COLO668 (cell line): ENCODE measurements at regions not wholly inside any gene's neighbourhood (a gene's known extent, or its start where the extent isn't known, plus 50 kb on each side); places are given as distances from the start of the nearest gene placed in this dataset.
"Not testable (repeated sequence)": the region's sequence is repeated elsewhere in the genome, so short reads cannot be mapped to it uniquely, and the experiment has no call there.

Experiments
- DNase-seq: peaks from one replicate; lab custom pipeline; 2025; ENCODE audit not compliant: unreplicated experiment; lab: John Stamatoyannopoulos, UW

DNA sequence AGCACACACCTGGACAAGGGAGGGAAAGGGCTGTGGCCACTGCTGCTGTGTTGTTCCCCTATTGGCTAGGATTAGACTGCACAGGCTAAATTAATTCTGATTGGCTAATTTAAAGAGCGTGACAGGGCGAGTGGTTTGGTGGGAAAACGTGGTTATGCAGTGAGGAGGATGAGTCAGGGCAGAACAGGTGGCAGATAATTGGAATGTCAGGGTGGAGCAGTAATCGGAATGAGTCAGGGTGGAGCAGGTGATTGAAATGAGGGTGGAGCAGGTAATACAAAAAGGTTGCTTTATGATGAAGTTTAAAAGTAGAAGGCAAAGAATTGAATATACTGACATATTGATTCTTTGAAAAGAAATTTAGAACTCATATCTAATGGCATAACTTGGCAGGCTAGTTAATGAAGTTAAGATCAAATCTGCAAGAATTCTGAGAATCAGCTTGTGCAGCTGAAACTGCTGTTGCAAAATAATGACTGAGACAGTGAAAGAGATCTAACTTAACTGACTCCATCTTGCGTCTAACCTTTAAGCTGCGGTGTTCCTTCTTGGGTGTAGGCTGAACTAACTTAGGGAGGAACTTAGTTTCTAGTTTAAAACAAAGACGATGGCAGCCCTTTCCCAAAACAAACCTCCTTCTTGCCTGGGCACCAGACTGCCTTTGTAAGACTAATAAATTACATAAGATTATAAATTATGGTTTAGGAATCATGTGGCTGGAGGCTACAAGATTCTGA lies 174.3 kb downstream of the UTP18 start:
- no peak for DNase-seq

DNA sequence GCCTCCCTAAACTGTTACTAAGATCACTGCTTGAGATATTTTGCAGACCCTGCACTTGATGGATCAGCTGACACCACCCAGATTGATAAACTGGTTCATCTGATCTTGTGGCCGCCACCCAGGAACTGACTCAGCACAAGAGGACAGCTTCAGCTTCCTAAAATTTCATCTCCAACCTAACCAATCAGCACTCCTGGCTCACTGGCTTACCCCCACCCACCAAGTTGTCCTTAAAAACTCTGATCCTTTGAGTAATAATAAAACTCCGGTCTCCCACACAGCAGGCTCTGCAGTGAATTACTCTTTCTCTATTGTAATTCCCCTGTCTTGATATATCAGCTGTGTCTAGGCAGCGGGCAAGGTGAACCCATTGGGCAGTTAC lies 174.8 kb downstream of the UTP18 start:
- DNase-seq, result no peak

DNA sequence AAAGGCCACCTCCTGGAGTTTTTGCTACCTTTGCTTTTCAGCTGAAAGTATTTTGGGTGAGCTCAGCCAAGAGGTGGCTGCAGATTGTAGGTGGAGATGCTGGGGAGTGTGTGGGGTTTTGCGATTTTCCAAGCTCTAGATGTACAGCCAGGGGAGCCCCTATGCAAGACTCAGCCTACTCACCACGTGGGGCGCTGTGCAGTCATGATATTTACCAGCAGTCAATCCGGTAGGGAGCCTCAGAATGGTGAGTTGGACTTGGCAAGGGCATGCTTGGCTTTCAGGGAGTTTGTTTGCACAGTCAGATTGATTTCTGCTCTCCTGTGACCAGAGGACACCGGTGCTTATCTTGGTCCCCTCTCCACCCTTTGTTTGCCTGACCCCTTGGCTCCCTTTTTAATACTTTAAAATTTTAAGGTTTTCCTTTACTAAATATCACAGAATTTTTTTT lies 175.3 kb downstream of the UTP18 start:
- DNase-seq, result peak; percentile 48

DNA sequence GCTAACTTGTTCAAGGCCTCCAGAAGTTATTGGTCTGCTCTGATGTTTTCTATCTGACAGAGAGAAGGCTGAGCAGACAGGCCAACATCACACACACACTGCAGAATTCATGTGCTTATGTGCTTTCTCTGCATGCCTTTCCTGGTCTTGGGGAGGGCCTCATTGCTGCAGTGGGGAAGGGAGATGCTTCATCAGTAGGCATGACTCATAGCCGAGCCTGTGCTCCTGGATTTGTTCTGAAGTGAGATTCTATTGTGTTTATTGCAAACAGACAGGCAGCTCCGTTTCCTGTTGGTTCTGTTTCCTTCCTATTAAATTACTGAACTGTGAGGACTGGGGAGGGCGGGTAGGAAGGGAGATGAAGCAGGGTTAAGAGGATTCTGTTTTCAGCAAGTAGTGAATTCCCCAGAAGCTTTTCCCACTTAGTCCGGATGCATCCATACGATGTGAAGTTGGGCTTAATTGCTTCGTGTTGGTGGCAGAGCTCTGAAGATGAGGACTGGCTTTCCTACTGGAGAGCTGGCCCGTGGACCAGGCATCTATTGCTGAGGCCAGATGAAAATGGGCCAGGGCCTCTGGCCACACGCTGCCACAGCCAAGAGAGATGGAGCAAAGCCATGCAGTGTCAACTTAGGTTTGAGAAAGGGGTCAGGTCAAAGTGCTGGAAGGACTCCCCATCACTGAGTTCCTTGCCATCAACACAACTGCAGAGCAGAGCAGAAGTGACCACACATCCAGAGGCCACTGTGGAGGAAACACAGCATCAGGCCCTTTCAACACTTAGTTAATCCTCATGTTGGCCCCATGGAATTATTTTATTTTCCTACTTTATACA lies 179.3 kb downstream of the UTP18 start:
- DNase-seq, result peak; percentile 29

DNA sequence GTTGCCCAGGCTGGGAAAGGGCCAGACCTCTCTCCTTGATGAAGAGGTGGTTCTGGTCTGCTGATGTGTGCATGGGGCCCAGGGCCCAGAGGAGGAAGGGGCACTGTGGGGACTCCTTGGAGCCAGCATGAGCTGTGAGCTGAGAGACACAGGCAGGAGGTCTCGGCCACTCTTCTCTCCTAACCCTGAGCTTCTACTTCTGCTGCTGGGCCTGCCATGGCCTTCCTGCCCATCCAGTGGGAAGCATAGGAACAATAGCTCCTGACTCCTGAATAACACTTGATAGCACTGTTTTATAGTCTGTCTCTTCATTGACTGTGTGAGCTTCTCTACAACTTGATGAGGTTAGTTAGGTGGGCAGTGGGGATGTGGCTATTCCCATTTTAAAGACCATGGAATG lies 181.1 kb downstream of the UTP18 start:
- DNase-seq, result no peak

DNA sequence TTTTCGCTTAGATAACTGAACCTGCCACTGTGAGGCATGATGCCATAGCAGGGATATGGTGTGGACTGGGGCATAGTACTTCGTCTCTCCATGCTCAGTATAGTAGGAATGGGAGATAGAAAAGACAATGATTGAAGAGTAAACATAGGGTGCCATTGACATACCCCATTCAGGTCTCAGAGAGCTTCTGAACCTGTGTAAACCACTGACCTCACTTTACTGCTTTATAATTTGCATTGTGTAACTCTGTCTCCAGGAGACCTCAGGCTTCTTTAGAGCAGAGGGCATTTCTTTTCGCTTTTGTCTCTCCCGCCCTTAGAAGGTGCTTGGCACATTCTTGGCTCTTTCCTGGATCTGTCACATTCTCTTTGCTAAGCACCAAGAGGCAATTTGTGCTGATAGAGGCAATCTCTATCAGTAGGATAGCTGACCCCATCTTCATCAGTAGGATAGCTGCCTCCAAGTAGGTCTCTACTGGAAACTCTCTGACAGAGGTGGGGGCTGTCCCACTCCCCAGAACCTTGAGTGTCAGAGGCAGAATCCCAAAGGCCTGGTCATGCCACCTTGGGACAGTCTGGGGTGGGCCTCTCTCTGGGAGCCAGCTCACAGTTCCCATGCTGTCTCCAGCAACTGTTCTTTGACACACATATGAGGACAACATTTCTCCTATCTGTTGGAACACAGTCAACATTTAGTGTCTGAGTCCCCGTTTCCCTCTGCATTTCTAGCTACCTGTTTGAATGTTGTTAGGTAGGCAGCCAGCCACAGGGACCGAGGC lies 181.9 kb downstream of the UTP18 start:
- DNase-seq, result no peak

DNA sequence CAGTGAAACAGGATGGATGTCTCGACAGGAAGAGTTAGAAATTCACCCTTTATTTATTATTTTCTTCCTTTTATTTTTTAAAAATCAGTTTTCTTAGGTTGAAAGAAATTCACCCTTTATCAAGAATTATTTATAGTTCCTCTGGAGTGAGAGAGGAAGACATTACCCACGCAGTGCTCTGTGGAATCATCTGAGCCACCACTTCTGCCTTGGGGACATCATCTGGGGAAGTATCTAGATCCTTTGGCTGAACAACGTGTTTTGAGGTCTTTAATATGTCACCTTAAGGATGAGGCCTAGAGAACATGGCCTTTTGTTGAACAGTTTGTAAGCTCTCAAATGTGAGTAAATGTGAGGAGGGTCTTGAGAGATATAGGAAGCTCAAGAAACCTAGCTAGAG lies 183.3 kb downstream of the UTP18 start:
- DNase-seq, result no peak

DNA sequence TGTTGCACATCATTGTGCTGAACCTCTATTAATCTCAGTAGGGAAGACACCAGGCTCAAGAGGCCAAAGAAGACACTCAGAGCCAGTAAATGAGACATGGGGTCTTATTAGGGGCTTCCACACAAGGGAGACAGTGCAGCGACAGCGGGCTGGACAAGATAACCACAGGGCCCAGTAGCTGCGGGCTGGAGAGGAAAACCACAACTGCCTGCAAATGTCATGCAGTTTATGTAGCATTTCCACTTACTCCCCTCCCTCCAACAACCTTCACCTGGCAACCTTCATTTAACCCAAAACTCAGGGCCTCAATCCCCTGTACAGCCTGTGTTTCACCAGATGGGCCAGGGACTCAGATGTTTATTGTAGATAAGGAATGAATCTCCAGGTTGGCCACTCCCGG lies 185.6 kb downstream of the UTP18 start:
- DNase-seq, result no peak

DNA sequence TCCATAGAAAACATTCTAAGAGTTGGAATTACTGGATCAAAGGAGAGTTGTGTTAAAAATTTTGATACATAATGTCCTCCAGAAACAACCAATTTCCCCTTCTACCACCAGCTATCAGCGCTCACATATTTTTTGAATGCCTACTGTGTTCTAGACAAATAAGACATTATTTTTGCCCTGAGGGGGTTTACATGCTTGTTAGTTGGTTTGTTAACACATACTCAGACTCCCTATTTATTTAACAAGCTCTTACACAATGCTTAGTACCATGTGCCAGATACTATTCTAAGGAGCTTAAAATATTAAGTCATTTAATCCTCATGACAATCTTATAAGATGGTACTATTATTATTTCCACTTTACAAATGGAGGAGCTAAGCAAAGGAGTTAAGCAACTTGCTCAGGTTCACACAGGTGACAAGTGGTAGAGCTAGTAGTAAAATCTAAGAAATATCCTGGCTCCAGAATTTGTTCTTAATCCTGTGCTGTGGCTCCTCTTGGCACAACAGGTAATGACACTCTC lies 194.2 kb downstream of the UTP18 start:
- no peak for DNase-seq

DNA sequence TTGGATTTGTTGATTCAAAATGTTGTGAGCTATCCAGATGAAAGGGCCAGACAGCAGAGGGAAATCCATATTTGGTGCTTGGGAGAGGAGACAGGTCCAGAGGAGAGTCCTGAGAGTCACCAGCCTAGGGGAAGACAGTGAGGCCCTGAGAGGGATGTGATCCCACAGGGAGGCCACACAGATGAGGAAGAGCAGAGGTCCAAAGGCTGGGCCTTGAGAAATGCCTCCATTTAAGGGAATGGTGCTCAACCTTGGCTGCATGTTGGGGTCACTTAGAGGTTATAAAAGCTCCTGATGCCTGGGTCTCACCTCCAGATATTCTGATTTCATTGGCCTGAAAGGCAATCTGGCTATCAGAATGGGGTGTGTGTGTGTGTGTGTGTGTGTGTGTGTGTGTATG lies 194.9 kb downstream of the UTP18 start:
- DNase-seq, result no peak

DNA sequence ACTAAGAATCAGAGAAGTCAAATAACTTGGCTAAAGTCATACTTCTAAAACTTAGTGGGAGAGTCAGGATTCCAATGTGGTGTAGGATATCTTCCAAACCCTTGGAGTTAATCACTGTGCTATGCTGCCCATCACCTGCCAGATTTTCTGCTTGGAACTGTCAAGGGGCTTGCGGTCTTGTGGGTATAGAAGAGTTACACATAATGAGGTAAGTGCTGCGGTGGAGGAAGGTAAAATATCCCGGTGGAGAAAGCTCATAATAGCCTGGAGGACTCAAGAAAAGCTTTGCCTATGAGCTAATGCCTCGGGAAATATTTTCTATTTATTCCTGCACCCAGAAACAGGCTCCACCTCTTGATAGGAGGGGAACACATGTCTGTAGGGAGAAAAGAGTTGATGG lies 195.6 kb downstream of the UTP18 start:
- no peak for DNase-seq

DNA sequence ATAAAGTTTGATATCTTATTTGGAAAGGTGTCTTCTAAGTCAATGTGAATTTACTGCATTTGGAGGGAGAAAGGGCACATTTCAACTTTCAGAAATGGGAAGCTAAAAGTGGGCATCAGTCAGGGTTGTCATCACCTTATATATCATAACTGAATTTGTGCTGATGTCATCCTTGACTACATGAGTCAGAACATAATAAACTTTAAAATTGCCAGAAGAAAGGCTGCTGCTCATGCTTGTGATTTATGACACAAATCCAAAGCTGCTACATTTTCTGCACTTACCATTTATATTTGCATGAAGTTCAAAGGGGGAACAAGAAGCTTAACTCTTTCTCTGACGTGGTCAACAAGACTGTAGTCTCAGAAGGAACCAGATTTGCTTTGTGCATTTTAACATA lies 196.6 kb downstream of the UTP18 start:
- DNase-seq, result no peak

DNA sequence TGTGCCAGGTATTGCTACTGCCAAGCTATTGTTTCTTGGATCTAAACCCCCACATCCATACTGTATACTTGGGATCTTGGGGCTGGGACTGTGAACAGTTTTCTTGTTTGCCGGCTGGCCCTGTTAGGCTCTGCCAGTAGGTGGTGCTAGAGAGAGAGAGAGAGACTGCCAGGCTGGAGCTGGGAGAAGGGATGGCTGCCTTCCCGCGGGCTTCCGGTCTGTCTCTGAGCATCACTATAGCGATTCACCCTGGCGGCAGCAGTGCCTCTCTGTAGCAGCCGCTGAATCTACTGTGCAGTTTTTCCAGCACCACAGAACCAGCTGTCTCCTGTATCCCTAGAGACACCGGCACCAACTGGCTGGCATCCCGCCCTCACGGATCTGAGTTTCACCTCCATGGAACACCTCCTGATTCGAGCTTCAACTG lies 201.2 kb downstream of the UTP18 start:
- DNase-seq, result peak; percentile 67

DNA sequence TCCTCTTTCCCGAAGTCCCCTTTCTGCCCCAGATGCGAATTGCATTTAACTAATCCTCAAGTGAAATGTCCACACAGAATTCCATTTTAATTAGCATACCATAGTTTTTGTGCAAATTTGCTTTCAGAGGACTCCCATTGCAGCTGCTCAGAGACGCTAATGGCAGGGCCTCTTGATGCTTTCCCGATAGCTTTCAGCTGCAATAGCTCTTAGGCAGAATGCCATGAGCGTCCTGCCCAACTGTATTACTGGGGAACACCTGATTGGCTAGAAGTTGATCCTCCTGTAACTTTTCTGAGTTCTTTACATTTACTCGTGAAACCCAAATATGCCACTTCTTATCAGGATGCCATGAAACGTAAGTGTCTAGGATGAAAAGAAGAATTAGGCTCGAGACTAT lies 203.0 kb downstream of the UTP18 start:
- DNase-seq, result no peak

DNA sequence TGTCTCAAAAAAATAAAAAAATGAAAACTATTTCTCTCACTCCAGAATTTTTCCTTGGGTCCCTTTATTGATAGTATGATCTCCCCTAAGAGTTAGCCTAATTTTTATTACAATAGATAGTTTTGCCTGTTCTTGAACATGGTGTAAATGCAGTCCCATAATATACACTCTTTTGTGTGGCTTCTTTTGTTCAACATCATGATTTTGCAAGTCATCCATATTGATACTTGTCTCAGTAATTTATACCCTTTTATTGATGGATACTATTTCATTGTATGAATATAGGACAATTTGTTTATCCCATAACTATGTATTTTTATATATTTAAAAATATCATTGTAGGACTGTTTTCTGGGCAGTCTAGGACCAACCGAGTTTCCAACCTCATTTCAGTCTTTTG lies 207.0 kb downstream of the UTP18 start:
- no peak for DNase-seq

DNA sequence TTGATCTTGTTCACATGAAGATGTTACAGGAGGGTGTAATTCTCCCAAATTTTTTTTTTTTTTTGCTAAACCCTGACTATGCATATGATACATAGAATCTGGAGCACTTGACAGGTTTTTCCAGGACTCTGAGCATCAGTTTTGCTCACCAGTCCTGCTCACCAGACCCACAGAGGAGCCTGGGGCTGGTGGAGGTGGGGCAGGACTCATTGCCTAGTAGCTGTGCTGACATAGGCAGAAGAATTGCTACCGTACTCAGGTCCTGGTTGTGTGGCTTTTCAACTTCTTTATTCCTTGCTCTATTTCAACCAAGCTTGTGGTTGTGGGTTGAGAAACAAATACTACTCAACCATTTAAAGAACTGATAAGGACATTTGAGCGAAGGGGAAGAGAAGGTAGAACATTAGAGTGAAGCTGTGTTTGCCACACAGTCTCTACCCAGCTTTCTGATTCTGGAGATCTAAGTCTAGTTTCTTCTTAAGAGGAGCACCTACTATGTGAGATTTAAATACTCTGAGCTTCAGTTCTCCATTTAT lies 212.4 kb downstream of the UTP18 start:
- no peak for DNase-seq

DNA sequence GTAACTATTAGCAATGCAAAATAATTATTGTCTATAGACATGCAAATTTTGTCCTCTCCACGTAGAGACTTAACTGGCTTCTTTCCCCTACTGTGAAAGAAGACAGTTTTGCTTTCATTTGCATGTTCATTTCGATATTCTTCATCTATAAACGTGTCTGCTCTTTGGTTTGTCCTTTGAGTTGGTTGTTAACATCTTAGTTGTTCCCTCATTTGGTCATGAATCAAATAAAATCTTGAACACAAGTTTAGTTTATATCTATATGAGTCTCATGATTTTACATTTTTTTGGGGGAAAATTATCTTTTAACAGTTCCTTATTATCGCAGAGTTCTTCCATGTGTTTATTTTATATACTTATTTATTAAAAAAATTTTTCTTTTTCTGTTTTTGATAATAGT lies 214.4 kb downstream of the UTP18 start:
- no peak for DNase-seq

DNA sequence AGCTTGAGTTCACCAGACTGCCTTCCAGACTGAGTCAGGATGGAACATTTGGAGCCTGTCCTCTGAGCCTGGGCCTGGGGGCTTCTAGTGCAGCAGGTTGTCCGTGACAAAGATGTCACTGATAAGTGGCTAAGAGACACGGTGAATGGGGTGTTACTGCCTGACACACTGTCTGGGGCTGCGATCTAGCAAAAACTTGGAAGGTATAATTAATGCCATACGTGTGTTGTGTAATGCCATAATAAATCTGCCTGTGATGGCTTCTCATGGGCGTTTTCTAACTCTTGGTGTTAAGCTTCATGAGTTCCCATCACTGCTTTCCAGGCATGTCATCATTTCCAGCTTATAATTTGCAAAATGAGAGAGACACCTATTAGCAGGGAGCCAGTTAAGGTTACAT lies 215.4 kb downstream of the UTP18 start:
- DNase-seq, result no peak

DNA sequence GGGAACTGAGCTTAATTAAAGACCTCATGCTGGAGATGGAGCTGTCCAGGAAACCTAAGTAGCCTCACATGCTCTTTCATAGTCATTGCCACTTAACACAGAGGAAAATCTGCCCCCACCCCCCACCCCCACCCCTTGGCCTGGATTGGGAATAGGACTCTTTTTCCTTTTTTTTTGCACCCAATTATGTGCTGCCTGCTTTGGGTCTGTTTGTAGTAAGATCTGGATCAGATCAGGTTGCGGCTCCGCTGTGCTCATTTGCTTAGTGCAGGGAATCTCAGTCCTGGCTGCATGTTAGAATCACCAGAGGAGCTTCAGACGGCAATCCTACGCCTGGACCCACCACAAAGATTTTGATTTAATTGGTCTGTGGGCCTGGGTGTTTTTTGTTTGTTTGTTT lies 219.0 kb downstream of the UTP18 start:
- DNase-seq, result no peak

DNA sequence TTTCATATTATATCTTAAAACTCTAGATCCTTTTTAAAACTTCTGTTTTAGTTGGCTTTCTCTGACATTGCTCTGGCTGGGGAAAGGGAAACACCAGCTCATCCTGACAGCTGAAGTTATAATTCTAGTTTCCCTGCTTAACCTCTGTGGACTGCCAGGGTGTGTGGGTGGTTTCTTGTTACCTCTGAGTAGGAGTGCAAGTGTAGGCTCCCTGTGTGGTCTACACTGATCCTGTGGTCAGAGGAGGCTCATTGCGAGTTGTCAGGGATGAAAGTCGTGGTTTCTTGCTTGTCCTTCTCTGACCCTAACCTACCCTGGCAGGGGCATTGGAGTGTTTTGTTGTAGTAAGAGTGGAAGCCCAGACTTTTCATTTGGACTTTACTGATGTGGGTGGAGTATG lies 221.0 kb downstream of the UTP18 start:
- no peak for DNase-seq

DNA sequence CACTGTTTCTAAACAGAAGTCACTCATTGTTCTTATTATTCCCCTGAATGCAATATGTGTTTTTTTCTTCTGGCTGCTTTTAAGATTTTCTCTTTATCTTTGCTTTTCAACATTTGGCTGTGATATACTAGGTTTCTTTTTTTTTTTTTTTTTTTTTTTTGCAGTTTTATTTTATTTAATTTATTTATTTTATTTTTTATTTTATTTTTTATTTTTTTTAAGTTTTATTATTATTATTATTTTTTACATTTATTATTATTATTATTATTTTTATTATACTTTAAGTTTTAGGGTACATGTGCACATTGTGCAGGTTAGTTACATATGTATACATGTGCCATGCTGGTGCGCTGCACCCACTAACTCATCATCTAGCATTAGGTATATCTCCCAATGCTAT lies 221.9 kb downstream of the UTP18 start:
- DNase-seq, result not testable (repeated sequence)
